ENCODE measurements at regions not wholly inside any gene's neighbourhood (a gene's known extent, or its start where the extent isn't known, plus 50 kb on each side); places are given as distances from the start of the nearest gene placed in this dataset.

- WGBS, 2 donors = 55 to 64% methylated on average over 5 of the region's 5 CpGs
- DNase-seq (ENCODE audit: low spot score in 2 of 2) = no peak
- TF ChIP-seq POLR2A (IDR thresholded peaks at IDR 0.05) (no peak), EP300 (IDR thresholded peaks at IDR 0.05) (no peak), CTCF (IDR thresholded peaks at IDR 0.05) (no peak)
- no peaks in the 10 kb centered on the region for H3K27me3 ChIP-seq
- H3K4me1 ChIP-seq = no peaks in the 10 kb centered on the region
- no peaks in the 10 kb centered on the region for H3K36me3 ChIP-seq
- H3K9me3 ChIP-seq = no peaks in the 10 kb centered on the region
- H3K27ac ChIP-seq = no peak overlapping the region
- no peak overlapping the region for H3K4me3 ChIP-seq
Observed at GRCh38 chr5:86757824-86758223, 140.1 kb downstream of the COX7C start.

GRCh38 chr5:86760661-86761060 lies 142.9 kb downstream of the COX7C start:
- no peaks in the 10 kb centered on the region for H3K4me1 ChIP-seq
- no peak for DNase-seq (ENCODE audit: low spot score in 2 of 2)
- H3K27me3 ChIP-seq = no peaks in the 10 kb centered on the region
- WGBS, 2 donors = 69 to 73% methylated on average over 2 of the region's 2 CpGs
- H3K27ac ChIP-seq = no peak overlapping the region
- TF ChIP-seq EP300 (IDR thresholded peaks at IDR 0.05) (no peak), CTCF (IDR thresholded peaks at IDR 0.05) (no peak), POLR2A (IDR thresholded peaks at IDR 0.05) (no peak)
- no peak overlapping the region for H3K4me3 ChIP-seq
- no peaks in the 10 kb centered on the region for H3K9me3 ChIP-seq
- no peaks in the 10 kb centered on the region for H3K36me3 ChIP-seq

- H3K27ac ChIP-seq = no peak overlapping the region
- no peak overlapping the region for H3K4me3 ChIP-seq
- H3K4me1 ChIP-seq = no peaks in the 10 kb centered on the region
- DNase-seq (ENCODE audit: low spot score in 2 of 2) = no peak
- no peaks in the 10 kb centered on the region for H3K27me3 ChIP-seq
- TF ChIP-seq CTCF (IDR thresholded peaks at IDR 0.05) (no peak), POLR2A (IDR thresholded peaks at IDR 0.05) (no peak), EP300 (IDR thresholded peaks at IDR 0.05) (no peak)
- H3K9me3 ChIP-seq = peaks cover 0 to 4% (median 0%) of the 10 kb centered on the region in 4 donors
- no peaks in the 10 kb centered on the region for H3K36me3 ChIP-seq
- WGBS, 2 donors = 53 to 68% methylated on average over 1 of the region's 1 CpG
Observed at GRCh38 chr5:86763929-86764328, 146.2 kb downstream of the COX7C start.

GRCh38 chr5:86765778-86766502 lies 148.2 kb downstream of the COX7C start:
- Histone ChIP-seq H3K4me3 (no peak overlapping the region), H3K27me3 (no peaks in the 10 kb centered on the region), H3K4me1 (no peaks in the 10 kb centered on the region), H3K27ac (no peak overlapping the region), H3K36me3 (no peaks in the 10 kb centered on the region), H3K9me3 (peaks cover 0 to 6% (median 0%) of the 10 kb centered on the region in 4 donors)
- WGBS, 2 donors = 57 to 72% methylated on average over 3 of the region's 3 CpGs
- TF ChIP-seq POLR2A (IDR thresholded peaks at IDR 0.05) = no peak
- TF ChIP-seq EP300 (IDR thresholded peaks at IDR 0.05) = no peak
- TF ChIP-seq CTCF (IDR thresholded peaks at IDR 0.05) = no peak
- DNase-seq (ENCODE audit: low spot score in 2 of 2) = no peak

- Histone ChIP-seq H3K4me3 (no peak overlapping the region), H3K36me3 (no peaks in the 10 kb centered on the region), H3K27me3 (no peaks in the 10 kb centered on the region), H3K27ac (no peak overlapping the region), H3K4me1 (no peaks in the 10 kb centered on the region), H3K9me3 (peaks cover 0 to 21% (median 0%) of the 10 kb centered on the region in 4 donors)
- TF ChIP-seq CTCF (IDR thresholded peaks at IDR 0.05) (no peak), EP300 (IDR thresholded peaks at IDR 0.05) (no peak)
- no peak for DNase-seq (ENCODE audit: low spot score in 2 of 2)
- WGBS, 2 donors = 90 to 94% methylated on average over 2 of the region's 2 CpGs
Observed at GRCh38 chr5:86768699-86769202, 151.0 kb downstream of the COX7C start.
